SH-SY5Y (cell line): ENCODE measurements at regions not wholly inside any gene's neighbourhood (a gene's known extent, or its start where the extent isn't known, plus 50 kb on each side); places are given as distances from the start of the nearest gene placed in this dataset.
A peak's percentile ranks its signal among the peaks of the same experiment; 100 is the strongest.

ENCODE experiments used
- GATA2 ChIP-seq: IDR thresholded peaks from 2 replicates; pipeline ENCODE4 v1.6.1; 2011; ENCODE audit warnings: mild to moderate bottlenecking, low read depth, low read length
- GATA3 ChIP-seq: IDR thresholded peaks from 2 replicates; pipeline ENCODE4 v1.6.1; 2011; ENCODE audit warnings: low read depth, mild to moderate bottlenecking, low read length, moderate library complexity

DNA sequence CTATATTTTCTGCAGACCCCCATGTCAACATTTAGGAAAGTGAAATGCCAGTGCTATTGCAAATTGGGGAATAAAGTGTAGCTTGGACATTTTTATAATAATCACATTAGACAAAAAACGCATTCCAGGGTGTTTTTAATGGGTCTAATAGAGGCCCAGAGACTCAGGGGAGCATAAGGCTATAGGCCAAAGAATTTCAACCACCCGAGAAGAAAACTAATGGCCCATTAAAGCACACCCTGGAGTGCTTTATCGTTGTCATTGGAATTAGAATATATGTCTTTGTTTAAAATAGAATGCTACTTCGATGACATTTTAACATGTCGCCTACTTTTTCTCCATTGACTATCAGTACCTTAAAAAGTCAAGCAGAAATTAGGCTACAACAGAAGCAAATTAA is 414.1 kb upstream of the CDH8 start:
- TF ChIP-seq GATA3 (no peak), GATA2 (no peak)

DNA sequence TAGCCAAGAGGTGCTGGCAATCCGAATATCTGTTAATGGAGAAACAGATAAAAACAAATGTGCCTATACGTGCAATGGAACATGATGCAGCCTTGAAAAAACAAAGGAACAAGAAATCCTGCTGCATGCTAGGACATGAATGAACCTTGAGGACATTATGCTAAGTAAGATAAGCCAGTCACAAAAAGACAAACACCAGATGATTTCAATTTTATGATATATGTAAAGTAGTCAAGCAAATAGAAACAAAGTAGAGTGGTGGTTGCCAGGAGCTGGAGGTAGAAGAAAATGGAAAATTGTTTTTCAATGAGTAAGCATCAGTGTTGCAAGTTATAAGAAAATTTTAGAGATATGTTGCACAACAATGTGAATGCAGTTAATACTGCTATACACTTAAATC is 409.7 kb upstream of the CDH8 start:
- TF ChIP-seq GATA3, result no peak
- no peak for TF ChIP-seq GATA2

DNA sequence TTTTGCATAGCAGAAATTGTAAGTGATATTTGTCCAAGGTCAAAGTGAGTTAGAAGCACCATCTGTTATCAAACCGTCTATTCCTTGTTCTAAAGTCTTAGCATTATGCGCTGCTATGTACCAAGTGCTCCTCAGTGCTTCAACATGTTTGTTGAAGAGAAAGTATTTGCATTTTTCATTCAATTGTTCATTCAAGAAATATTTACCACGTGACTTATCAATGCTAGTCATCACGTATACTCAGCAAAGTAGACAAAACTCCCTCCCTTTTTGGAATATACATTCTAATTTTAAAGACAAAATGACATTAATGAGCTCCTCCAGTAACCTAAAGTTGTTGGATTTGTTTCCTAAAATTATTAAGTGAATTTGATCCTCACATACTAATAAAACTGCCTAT is 388.0 kb upstream of the CDH8 start:
- no peak for TF ChIP-seq GATA2

DNA sequence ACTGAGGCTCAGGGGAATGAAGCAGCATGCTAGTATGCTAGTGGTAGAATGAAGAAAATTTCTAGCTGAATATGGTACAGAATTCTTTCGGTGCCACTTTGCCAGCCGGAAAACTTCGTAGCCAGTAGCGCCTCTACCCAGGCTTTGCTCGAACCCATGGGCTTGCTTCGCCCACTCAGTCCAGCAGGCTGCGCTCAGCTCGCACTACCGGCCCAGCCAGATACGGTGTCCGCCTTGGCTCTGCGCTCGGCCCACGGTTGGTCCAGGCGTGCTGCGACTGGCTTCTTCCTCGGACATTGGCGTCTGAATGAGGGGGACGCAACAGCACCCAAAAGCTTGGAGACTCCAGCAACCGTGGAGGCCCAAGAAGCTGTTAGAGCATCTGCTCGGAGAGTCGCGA is 372.5 kb upstream of the CDH8 start:
- TF ChIP-seq GATA3 (no peak), GATA2 (no peak)

DNA sequence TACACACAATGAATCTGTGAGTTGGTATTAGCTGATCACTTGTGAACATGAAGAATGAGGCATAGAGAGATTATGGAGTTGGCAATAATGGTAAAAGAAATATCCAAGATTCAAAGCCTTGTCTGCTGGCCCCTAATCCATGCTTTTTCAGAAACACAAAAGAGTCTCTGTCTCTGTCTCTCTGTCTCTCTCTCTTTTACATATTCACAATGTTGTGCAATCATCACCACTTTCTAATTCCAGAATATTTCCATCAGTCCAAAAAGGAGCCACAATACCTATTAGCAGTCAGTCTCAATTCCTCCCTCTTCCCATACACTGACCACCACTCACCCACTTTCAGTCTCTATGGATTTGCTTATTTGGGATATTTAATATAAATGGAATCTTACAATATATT is 370.1 kb upstream of the CDH8 start:
- TF ChIP-seq GATA2 (no peak), GATA3 (no peak)

- TF ChIP-seq GATA2 (no peak), GATA3 (no peak)
Observed at GRCh38 chr16:62404842-62405611, 368.8 kb upstream of the CDH8 start.

- no peak for TF ChIP-seq GATA3
- no peak for TF ChIP-seq GATA2
Observed at GRCh38 chr16:62392698-62393097, 356.5 kb upstream of the CDH8 start.

GRCh38 chr16:62391940-62392339 is 355.7 kb upstream of the CDH8 start:
- no peak for TF ChIP-seq GATA2
- TF ChIP-seq GATA3, result no peak

GRCh38 chr16:62391134-62391533 is 354.9 kb upstream of the CDH8 start:
- TF ChIP-seq GATA3 (no peak), GATA2 (no peak)

GRCh38 chr16:62390214-62390613 is 354.0 kb upstream of the CDH8 start:
- TF ChIP-seq GATA2 (no peak), GATA3 (no peak)

- TF ChIP-seq GATA2, result no peak
- no peak for TF ChIP-seq GATA3
Observed at GRCh38 chr16:62386411-62386810, 350.2 kb upstream of the CDH8 start.

GRCh38 chr16:62383941-62384340 is 347.7 kb upstream of the CDH8 start:
- no peak for TF ChIP-seq GATA3
- no peak for TF ChIP-seq GATA2

GRCh38 chr16:62370445-62370844 is 334.2 kb upstream of the CDH8 start:
- TF ChIP-seq GATA3, result no peak
- TF ChIP-seq GATA2, result peak; percentile 46; the same call in 1 of the 2 replicates

GRCh38 chr16:62363501-62363900 is 327.3 kb upstream of the CDH8 start:
- TF ChIP-seq GATA3 (no peak), GATA2 (no peak)

DNA sequence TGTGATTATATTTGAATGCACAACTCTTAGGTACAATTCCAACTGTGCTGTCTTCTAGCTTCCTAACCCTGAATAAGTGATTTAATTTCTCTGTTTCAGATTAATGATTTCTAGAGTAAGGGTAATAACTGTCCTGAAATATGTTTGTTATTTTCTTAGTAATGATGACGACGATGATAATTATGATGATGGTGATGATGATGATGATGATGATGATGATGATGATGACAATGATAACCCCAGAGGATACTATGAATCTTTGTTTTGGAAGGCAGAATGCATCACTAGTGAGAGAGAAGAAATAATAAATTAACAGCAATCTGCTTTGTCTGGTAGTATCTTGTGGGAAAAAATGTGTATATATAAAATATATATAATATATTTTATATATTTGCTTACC is 317.1 kb upstream of the CDH8 start:
- TF ChIP-seq GATA2, result no peak
- TF ChIP-seq GATA3, result no peak

DNA sequence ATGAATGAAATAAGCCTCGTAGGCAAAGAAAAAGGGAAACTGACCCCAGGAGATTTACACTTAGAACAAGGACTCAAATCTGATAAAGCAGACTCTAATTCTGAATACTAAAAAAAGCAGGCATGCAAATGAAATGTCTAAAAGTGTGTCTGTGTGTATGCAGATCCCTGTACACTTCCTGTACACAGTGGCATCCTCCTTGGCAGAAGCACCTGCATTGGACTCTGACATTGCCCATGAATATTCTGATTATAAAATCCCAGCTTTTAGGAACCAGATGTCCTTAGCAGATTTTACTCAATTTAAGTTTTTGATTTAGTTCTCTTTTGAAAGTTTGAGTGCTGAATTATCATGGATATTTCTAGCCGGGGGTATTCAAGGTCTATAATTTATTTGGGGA is 306.0 kb upstream of the CDH8 start:
- TF ChIP-seq GATA3, result no peak
- TF ChIP-seq GATA2, result no peak
